Osteoblast (primary cell): ENCODE measurements at regions not wholly inside any gene's neighbourhood (a gene's known extent, or its start where the extent isn't known, plus 50 kb on each side); places are given as distances from the start of the nearest gene placed in this dataset.
A peak's percentile ranks its signal among the peaks of the same experiment; 100 is the strongest.

Experiments
- DNase-seq: peaks from one replicate; pipeline ENCODE4 v3.0.0; 2011; ENCODE audit warnings: low spot score, mixed read lengths; ENCODE audit not compliant: insufficient read length; ENCODE audit errors: missing footprints
- H2AFZ ChIP-seq: 2 replicates; pipeline ENCODE4 v1.6.0; 2011; ENCODE audit warnings: mild to moderate bottlenecking, low read length
- H3K27ac ChIP-seq: 2 replicates; pipeline ENCODE4 v1.5.1; 2011; ENCODE audit warnings: mild to moderate bottlenecking, low read depth, low read length, moderate library complexity
- H3K27me3 ChIP-seq: 2 replicates; pipeline ENCODE4 v1.6.0; 2012; ENCODE audit warnings: mild to moderate bottlenecking, control low read depth, inconsistent platforms, low read length, moderate library complexity; ENCODE audit not compliant: insufficient read depth
- H3K36me3 ChIP-seq: 2 replicates; pipeline ENCODE4 v1.5.1; 2011; ENCODE audit warnings: mild to moderate bottlenecking, low read length, control low read depth, moderate library complexity; ENCODE audit not compliant: insufficient read depth
- H3K4me1 ChIP-seq: 2 replicates; pipeline ENCODE4 v1.5.1; 2011; ENCODE audit warnings: mild to moderate bottlenecking, low read length, control low read depth, moderate library complexity; ENCODE audit not compliant: insufficient read depth
- H3K4me2 ChIP-seq: 2 replicates; pipeline ENCODE4 v1.6.0; 2011; ENCODE audit warnings: mild to moderate bottlenecking, low read length; ENCODE audit not compliant: insufficient read depth
- H3K4me3 ChIP-seq: fragments of 200-600 bp; sonication (generic); 3 replicates; pipeline ENCODE4 v1.5.1; 2012; ENCODE audit warnings: mild to moderate bottlenecking, low read length, inconsistent platforms; ENCODE audit not compliant: insufficient read depth
- H3K79me2 ChIP-seq: 2 replicates; pipeline ENCODE4 v1.6.0; 2012; ENCODE audit warnings: mild to moderate bottlenecking, low read length, control low read depth, inconsistent platforms; ENCODE audit not compliant: insufficient read depth
- H3K9me3 ChIP-seq: 2 replicates; pipeline ENCODE4 v1.5.1; 2011; ENCODE audit warnings: low read depth, low read length, control low read depth
- H4K20me1 ChIP-seq: 2 replicates; pipeline ENCODE4 v1.6.0; 2012; ENCODE audit warnings: mild to moderate bottlenecking, low read length, control low read depth; ENCODE audit not compliant: insufficient read depth
- CTCF ChIP-seq: IDR thresholded peaks from 2 replicates; pipeline ENCODE4 v1.5.1; 2011; ENCODE audit warnings: mild to moderate bottlenecking, low read depth, low read length, moderate library complexity; ENCODE audit errors: extremely low read depth

GRCh38 chr6:76706086-76706485, 633.6 kb upstream of the IMPG1 start:
- no peak for TF ChIP-seq CTCF
- Histone ChIP-seq H3K27ac (no peak overlapping the region), H3K4me3 (no peak overlapping the region), H3K27me3 (no peaks in the 10 kb centered on the region), H3K4me1 (peaks cover 8% of the 10 kb centered on the region), H3K79me2 (no peaks in the 10 kb centered on the region), H3K9me3 (no peaks in the 10 kb centered on the region), H2AFZ (no peak overlapping the region), H3K4me2 (no peak overlapping the region), H3K36me3 (no peaks in the 10 kb centered on the region), H4K20me1 (no peaks in the 10 kb centered on the region)
- no peak for DNase-seq

- no peaks in the 10 kb centered on the region for H3K36me3 ChIP-seq
- peaks cover 8% of the 10 kb centered on the region for H3K4me1 ChIP-seq
- H3K27me3 ChIP-seq = no peaks in the 10 kb centered on the region
- no peaks in the 10 kb centered on the region for H4K20me1 ChIP-seq
- TF ChIP-seq CTCF = no peak
- H3K4me2 ChIP-seq = no peak overlapping the region
- H3K4me3 ChIP-seq = no peak overlapping the region
- H2AFZ ChIP-seq = no peak overlapping the region
- H3K27ac ChIP-seq = no peak overlapping the region
- no peak for DNase-seq
- H3K79me2 ChIP-seq = no peaks in the 10 kb centered on the region
- no peaks in the 10 kb centered on the region for H3K9me3 ChIP-seq
These were observed 631.3 kb upstream of the IMPG1 start for GRCh38 chr6:76703786-76704185.

- Histone ChIP-seq H3K36me3 (no peaks in the 10 kb centered on the region), H3K4me1 (peaks cover 8% of the 10 kb centered on the region), H3K79me2 (no peaks in the 10 kb centered on the region), H3K27me3 (no peaks in the 10 kb centered on the region), H3K4me3 (no peak overlapping the region), H3K4me2 (no peak overlapping the region), H3K9me3 (no peaks in the 10 kb centered on the region), H3K27ac (no peak overlapping the region), H4K20me1 (no peaks in the 10 kb centered on the region), H2AFZ (no peak overlapping the region)
- TF ChIP-seq CTCF = no peak
- no peak for DNase-seq
These were observed 630.8 kb upstream of the IMPG1 start for GRCh38 chr6:76703285-76703684.

- peaks cover 8% of the 10 kb centered on the region for H3K4me1 ChIP-seq
- no peak overlapping the region for H3K27ac ChIP-seq
- no peak for TF ChIP-seq CTCF
- H3K27me3 ChIP-seq = no peaks in the 10 kb centered on the region
- no peak overlapping the region for H3K4me2 ChIP-seq
- H3K9me3 ChIP-seq = no peaks in the 10 kb centered on the region
- no peak overlapping the region for H3K4me3 ChIP-seq
- no peaks in the 10 kb centered on the region for H3K36me3 ChIP-seq
- H4K20me1 ChIP-seq = no peaks in the 10 kb centered on the region
- no peak for DNase-seq
- H2AFZ ChIP-seq = peak overlapping the region; percentile 54
- H3K79me2 ChIP-seq = no peaks in the 10 kb centered on the region
These were observed 629.7 kb upstream of the IMPG1 start for GRCh38 chr6:76702187-76702586.
